HG03108 (cell line): ENCODE measurements at regions not wholly inside any gene's neighbourhood (a gene's known extent, or its start where the extent isn't known, plus 50 kb on each side); places are given as distances from the start of the nearest gene placed in this dataset.
"Not testable (repeated sequence)": the region's sequence is repeated elsewhere in the genome, so short reads cannot be mapped to it uniquely, and the experiment has no call there.

Source experiments
- ATAC-seq: cut with Tn5 transposase; IDR thresholded peaks from one replicate; pipeline ENCODE4 v1.9.1; 2021; ENCODE audit warnings: moderate library complexity; ENCODE audit not compliant: unreplicated experiment

- no peak for ATAC-seq
These were observed 61.2 kb upstream of the TMTC2 start for GRCh38 chr12:82625523-82625922.

- ATAC-seq = peak; percentile 54
These were observed 58.9 kb upstream of the TMTC2 start for GRCh38 chr12:82627799-82628198.

- not testable (repeated sequence) for ATAC-seq
These were observed 52.0 kb upstream of the TMTC2 start for GRCh38 chr12:82634495-82635258.

- no peak for ATAC-seq
These were observed 51.4 kb upstream of the TMTC2 start for GRCh38 chr12:82635263-82635662.
